Glomerular visceral epithelial cell (primary cell): ENCODE measurements at regions not wholly inside any gene's neighbourhood (a gene's known extent, or its start where the extent isn't known, plus 50 kb on each side); places are given as distances from the start of the nearest gene placed in this dataset.
"Not testable (repeated sequence)": the region's sequence is repeated elsewhere in the genome, so short reads cannot be mapped to it uniquely, and the experiment has no call there.

Experiments
- DNase-seq: peaks from one replicate; pipeline ENCODE4 v3.0.0-alpha.2; 2016; ENCODE audit errors: extremely low spot score

- DNase-seq = no peak
Measured at GRCh38 chr3:31289584-31289983, 243.1 kb upstream of the STT3B start.

- no peak for DNase-seq
Measured at GRCh38 chr3:31290046-31290445, 242.7 kb upstream of the STT3B start.

- no peak for DNase-seq
Measured at GRCh38 chr3:31291818-31292217, 240.9 kb upstream of the STT3B start.

DNA sequence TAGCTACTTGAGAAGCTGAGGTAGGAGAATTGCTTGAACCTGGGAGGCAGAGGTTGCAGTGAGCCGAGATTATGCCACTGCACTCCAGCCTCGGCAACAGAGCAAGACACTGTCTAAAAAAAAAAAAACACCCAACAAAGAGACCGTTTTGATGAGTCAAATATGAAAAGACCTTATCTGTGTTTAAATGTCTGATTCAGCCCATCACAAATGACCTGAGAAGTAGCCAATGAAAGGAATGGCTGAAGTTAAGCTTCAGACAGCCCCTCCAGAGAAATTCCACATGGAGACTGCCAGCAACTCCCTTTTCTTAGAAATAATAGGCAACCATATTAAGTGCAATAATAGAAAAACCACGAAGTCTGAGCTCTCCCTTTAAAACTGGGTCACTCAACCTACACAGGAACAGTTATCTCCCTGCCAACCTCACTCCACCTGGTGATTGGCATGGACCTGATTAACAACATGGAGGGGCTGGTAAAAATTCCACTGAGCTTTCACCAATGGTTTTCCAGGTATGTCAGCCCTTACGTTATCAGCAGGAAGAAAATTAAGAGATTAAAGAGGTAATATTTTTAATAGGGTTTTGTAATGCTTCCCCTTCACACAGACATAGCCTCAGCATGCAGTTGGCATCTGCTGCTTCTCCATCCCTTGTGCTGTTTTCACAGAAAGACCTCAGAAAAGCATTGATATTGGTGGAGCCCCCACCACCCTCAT lies 238.1 kb upstream of the STT3B start:
- no peak for DNase-seq

- no peak for DNase-seq
Measured at GRCh38 chr3:31295150-31295765, 237.5 kb upstream of the STT3B start.

DNA sequence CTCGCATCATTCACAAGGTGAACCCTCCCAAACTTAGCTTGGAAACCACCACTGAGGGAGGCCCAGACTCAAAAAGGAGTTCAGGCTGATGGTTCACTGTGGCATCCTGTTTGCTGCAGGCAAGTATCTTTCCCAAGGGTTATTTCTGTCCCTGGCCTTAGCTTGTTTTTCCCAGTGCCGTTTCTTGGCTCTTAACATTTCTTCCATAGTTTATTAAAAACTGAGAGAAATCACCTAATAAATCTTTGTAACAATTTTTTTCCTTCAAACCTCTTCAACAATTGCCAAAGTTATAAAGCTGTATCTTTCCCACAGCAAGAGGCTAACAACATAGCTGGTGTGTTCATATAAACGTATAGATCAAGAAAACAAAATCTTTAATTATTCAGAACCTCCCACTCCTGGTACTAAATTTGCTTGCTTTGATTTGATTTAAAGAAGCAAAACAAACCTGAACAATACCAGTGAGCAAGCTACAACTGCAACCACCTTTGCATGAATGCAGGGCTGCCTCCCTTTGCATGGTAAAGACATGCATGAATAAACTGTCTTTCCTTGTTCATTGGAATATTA lies 234.9 kb upstream of the STT3B start:
- DNase-seq = no peak

DNA sequence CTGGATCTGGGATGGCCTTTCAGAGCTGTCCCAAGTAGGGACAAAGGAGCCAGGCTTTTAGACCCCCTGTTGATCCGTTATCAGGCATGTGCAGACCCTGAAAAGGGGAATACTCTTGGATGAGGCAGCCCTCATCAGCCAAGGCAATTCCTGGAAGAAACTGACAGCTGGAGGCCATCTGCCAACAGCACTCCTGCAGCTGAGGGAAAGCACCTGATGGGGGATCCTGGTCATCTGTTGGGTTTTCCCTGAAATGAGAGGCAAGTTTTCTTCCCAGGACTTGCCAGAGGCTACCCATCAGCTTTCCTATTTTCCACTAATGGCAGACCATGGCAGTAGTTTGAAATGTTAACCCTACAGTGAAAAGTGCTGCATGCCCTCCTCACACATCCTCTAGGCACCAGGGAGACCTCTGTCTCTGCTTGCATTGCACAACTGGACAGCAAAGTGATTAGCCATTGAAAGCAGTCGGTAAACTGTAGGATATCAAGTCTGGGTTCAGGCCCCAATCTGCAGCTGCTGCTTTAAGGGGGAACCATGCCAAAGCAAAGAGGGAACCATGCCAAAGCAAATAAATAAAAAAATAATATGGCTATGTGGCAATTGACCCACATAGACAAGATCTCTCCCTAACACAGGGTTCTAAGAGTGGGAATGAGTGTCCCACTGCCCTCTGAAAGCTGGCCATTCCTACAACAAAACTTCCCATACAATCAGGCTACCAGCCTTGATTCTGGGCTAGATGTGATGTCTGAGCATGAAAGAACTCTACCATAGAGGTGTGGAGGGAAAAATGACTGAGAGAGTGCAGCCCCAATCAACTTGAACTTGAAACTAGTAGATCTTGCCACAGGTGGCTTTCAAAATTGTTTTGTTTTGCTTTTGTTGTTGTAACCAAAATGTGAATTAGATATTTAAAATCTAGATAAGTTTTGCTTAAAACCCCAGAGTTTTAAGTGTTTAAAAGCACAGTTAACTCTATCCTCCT lies 232.0 kb upstream of the STT3B start:
- no peak for DNase-seq

DNA sequence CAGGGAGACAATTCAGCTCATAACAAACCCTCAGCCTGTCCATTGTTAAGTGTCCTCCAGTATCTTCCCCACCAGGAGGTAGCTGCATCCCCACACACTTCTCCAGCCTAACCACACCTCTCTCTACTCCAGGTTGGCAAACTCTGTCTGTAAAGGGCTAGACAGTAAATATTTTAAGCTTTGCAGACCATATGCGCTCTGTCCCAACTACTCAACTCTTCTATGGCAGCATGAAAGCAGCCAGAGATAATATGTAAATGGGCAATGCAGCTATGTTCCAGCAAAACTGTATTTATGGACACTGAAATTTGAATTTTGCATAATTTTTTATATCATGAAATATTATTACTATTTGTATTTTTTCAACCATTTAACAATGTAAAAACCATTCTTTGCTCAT lies 230.4 kb upstream of the STT3B start:
- DNase-seq = no peak

DNA sequence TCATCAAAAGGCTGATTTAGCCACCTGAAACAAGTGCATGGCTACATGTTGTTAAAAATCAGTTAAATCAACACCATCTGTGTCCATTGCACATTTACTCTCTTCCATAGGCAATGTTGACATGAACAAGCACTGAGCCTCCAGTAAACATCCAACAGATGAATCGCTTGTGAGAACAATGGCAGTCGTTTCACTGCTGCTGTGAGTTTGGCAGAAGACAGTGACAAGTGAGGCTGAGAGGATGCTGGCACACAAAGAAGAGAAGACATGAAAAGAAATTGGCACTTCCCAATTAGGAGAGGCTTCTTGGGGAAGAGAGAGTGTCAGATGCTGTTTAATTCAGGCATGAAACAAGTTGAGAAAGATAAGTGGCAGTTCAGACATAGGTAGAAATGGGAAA lies 227.4 kb upstream of the STT3B start:
- no peak for DNase-seq

- DNase-seq = no peak
Measured at GRCh38 chr3:31307131-31307785, 225.5 kb upstream of the STT3B start.

- no peak for DNase-seq
Measured at GRCh38 chr3:31311559-31311958, 221.2 kb upstream of the STT3B start.

DNA sequence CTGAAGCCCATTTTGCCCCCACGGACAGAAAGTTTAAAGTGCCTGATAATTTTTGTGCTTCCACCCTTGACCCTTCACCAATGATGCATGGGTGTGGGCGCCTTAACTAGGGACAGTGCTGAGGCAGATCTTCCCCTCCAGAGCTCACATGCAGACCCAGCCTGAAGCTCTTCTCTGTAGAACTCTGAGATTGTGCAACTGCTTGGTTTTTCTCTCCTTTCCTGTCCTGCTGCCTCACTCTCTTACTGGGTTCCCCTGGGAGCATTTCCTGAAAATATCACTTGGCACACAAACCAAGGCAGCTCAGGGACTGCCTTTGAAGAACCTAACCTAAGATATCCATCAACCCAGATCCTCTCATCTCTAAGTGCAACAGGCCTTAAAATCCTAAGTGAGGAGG lies 220.3 kb upstream of the STT3B start:
- DNase-seq = no peak

DNA sequence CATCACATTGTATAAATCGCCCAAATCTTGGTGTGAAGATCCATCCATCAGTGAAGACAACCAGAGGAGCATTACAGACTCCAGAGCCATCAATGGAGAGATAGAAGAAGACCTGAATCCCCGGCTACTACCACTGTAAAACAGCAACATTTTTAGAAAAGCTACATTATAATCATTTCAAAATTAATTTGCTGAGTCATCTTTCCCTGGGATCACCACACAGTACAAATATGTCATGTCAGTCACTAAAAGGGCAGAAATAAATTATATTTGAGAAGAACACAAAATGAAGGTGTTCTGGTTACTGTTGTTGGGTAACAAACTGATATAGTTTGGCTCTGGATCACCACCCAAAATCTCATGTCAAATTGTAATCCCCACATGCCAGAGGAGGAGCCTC lies 218.5 kb upstream of the STT3B start:
- no peak for DNase-seq

- no peak for DNase-seq
Measured at GRCh38 chr3:31319332-31319731, 213.4 kb upstream of the STT3B start.

- no peak for DNase-seq
Measured at GRCh38 chr3:31321620-31322019, 211.1 kb upstream of the STT3B start.

- DNase-seq = no peak
Measured at GRCh38 chr3:31322460-31322859, 210.3 kb upstream of the STT3B start.

DNA sequence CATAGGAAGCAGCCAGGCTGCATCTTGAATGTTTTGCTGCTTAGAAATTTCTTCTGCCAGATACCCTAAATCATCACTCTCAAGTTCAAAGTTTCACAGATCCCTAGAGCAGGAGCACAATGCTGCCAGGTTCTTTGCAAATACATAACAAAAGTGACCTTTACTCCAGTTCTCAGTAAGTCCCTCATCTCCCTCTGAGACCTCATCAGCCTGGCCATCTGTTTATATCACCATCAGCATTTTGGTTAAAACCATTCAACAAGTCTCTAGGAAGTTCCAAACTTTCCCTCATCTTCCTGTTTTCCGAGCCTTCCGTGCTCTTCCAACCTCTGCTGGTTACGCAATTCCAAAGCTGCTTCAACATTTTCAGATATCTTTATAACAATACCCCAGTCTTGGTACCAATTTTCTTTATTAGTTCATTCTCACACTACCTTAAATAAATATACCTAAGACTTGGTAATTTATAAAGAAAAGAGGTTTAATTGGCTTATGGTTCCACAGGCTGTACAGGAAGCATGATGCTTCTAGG lies 204.8 kb upstream of the STT3B start:
- DNase-seq = not testable (repeated sequence)

- no peak for DNase-seq
Measured at GRCh38 chr3:31331278-31331677, 201.4 kb upstream of the STT3B start.

DNA sequence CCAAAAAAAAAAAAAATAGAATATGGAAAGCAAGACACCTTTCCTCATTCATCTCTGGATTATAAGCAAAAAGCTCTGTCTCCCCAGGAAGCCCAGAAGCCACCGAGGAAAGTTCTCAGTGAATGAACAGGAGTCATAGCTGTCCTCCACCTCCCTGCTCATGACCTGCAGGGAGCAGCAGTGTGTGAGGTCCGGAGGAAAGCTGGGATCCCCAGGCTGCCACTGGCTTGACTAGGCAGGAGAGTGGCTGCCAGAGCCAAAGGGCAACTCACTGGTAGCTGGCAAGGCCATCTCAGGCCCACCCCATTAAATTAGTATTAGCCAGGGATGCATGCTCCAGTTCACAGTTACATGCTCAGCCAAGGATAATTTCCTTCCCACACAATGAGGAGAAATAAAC lies 191.6 kb upstream of the STT3B start:
- DNase-seq = peak; percentile 30

DNA sequence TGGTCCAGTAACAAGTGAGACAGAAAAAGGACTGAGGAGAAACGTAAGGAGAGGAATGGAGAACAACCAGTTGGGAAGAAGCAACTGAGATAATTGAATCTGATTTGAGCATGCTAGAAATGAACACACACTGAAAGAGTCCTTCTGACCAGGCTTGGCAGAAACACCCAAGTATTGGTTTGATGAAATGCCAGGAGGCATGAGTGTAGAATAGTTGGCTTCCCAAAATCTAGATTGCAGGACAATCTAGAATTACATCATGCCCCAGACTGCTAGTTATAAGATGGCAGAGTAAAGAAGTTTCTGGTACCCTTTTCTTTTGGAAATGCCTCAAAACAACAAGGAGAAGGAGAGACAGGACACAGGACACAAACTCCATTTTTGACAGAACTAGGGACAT lies 189.7 kb upstream of the STT3B start:
- DNase-seq = no peak

DNA sequence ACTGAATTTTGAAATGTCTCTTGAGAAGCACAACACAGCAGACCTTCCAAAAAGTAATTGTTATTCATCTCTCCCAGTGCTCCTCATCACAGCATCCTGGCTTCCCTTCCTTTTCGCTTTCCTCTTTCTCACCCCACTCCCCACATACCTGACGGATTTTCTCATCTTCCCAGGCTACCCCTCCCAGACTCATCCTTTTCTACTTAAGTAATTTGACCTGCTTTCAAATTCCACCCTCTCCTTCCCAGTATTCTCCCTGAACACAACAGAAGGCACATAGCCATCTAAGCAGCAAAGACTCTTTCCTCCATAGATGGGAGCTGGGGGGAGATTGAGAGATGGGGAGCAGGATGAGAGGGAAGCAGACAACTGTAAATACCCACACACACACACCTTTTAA lies 187.1 kb upstream of the STT3B start:
- no peak for DNase-seq
